Mesendoderm (in vitro differentiated cells): ENCODE measurements at regions not wholly inside any gene's neighbourhood (a gene's known extent, or its start where the extent isn't known, plus 50 kb on each side); places are given as distances from the start of the nearest gene placed in this dataset.
"Not testable (repeated sequence)": the region's sequence is repeated elsewhere in the genome, so short reads cannot be mapped to it uniquely, and the experiment has no call there.

Experiments used
- DNase-seq: peaks from one replicate; pipeline ENCODE4 v3.0.0; 2013
- H2AK5ac ChIP-seq: 2 replicates; pipeline ENCODE4 v1.6.1; 2013; ENCODE audit warnings: low read length, inconsistent platforms
- H2BK120ac ChIP-seq: 2 replicates; pipeline ENCODE4 v1.6.1; 2013; ENCODE audit warnings: low read depth, mild to moderate bottlenecking, low read length, moderate library complexity, mixed read lengths
- H2BK15ac ChIP-seq: replicated peaks from 2 replicates; pipeline ENCODE4 v1.6.1; 2013; ENCODE audit warnings: low read depth, mild to moderate bottlenecking, moderate library complexity
- H2BK5ac ChIP-seq: 2 replicates; pipeline ENCODE4 v1.6.1; 2013; ENCODE audit warnings: low read length, inconsistent platforms
- H3K18ac ChIP-seq: 2 replicates; pipeline ENCODE4 v1.6.1; 2013; ENCODE audit warnings: mild to moderate bottlenecking, low read length, mixed read lengths
- H3K23ac ChIP-seq: one replicate; pipeline ENCODE4 v1.6.1; 2013; ENCODE audit warnings: low read length
- H3K27ac ChIP-seq: 2 replicates; pipeline ENCODE4 v1.5.1; 2013; ENCODE audit warnings: low read depth, mild to moderate bottlenecking, inconsistent platforms, low read length, moderate library complexity
- H3K27me3 ChIP-seq: 2 replicates; pipeline ENCODE4 v1.6.1; 2013; ENCODE audit warnings: low read length, control low read depth, mild to moderate bottlenecking, inconsistent platforms; ENCODE audit not compliant: insufficient read depth, poor library complexity
- H3K36me3 ChIP-seq: 2 replicates; pipeline ENCODE4 v1.6.1; 2013; ENCODE audit warnings: low read length, inconsistent platforms; ENCODE audit not compliant: control insufficient read depth, insufficient read depth
- H3K4ac ChIP-seq: one replicate; pipeline ENCODE4 v1.6.1; 2013; ENCODE audit warnings: low read depth, mild to moderate bottlenecking, low read length, moderate library complexity
- H3K4me1 ChIP-seq: 2 replicates; pipeline ENCODE4 v1.6.1; 2013; ENCODE audit warnings: low read depth, low read length, inconsistent platforms; ENCODE audit not compliant: control insufficient read depth
- H3K4me2 ChIP-seq: 2 replicates; pipeline ENCODE4 v1.6.1; 2013; ENCODE audit warnings: low read length
- H3K4me3 ChIP-seq: 2 replicates; pipeline ENCODE4 v1.5.1; 2013; ENCODE audit warnings: mild to moderate bottlenecking, low read length
- H3K56ac ChIP-seq: one replicate; pipeline ENCODE4 v1.6.1; 2013; ENCODE audit warnings: low read length
- H3K79me1 ChIP-seq: 2 replicates; pipeline ENCODE4 v1.6.1; 2013; ENCODE audit warnings: low read length, inconsistent platforms
- H3K79me2 ChIP-seq: 2 replicates; pipeline ENCODE4 v1.6.1; 2013; ENCODE audit warnings: mild to moderate bottlenecking, low read length; ENCODE audit not compliant: control insufficient read depth, insufficient read depth
- H3K9ac ChIP-seq: 2 replicates; pipeline ENCODE4 v1.6.1; 2013; ENCODE audit warnings: low read length, inconsistent platforms
- H4K5ac ChIP-seq: one replicate; pipeline ENCODE4 v1.6.1; 2013; ENCODE audit warnings: low read length
- H4K8ac ChIP-seq: one replicate; pipeline ENCODE4 v1.6.1; 2013; ENCODE audit warnings: low read depth, mild to moderate bottlenecking, control low read depth, low read length, moderate library complexity
- WGBS: extraction: QIAGEN DNeasy Blood & Tissue Kit; methylation state at CpG from one replicate; pipeline ENCODE4 v1.1.7; 2013; ENCODE audit warnings: low lambda C conversion rate, missing lambda C conversion rate; ENCODE audit not compliant: insufficient coverage; ENCODE audit errors: extremely low coverage; 5-methylcytosine and 5-hydroxymethylcytosine counted together

DNA sequence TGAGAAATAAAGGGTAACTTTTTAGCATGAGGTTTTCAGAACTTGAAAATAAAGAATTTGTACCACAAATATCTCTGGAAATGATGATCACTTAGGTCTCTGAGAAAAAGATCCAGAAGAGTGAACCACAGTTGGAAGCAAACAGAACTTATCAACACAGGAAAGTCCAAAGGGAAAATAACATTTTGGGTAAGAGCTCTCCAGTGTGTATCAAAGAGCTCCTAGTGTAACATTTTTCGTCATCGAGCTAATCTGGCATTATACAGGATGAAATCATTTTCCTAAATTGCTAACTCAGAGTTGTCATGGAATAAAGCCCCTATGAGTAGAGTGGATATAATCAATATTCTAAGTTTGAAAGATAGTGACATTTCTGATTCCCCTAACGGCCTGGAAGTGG lies 104.0 kb downstream of the LMO4 start:
- Histone ChIP-seq H3K18ac (no peak overlapping the region), H3K27me3 (no peaks in the 10 kb centered on the region), H2AK5ac (no peak overlapping the region), H3K56ac (no peak overlapping the region), H2BK15ac (no peak overlapping the region), H4K8ac (no peak overlapping the region), H3K9ac (no peak overlapping the region), H3K36me3 (no peaks in the 10 kb centered on the region), H3K79me1 (no peaks in the 10 kb centered on the region), H3K4ac (no peak overlapping the region), H3K4me2 (no peak overlapping the region), H2BK5ac (no peak overlapping the region), H3K4me3 (no peak overlapping the region), H3K27ac (no peak overlapping the region), H3K79me2 (no peaks in the 10 kb centered on the region), H2BK120ac (no peak overlapping the region), H4K5ac (no peak overlapping the region), H3K23ac (no peak overlapping the region), H3K4me1 (peaks cover 1% of the 10 kb centered on the region)
- no peak for DNase-seq
- no CpG with 5 or more reads among the region's 3 CpGs for WGBS

DNA sequence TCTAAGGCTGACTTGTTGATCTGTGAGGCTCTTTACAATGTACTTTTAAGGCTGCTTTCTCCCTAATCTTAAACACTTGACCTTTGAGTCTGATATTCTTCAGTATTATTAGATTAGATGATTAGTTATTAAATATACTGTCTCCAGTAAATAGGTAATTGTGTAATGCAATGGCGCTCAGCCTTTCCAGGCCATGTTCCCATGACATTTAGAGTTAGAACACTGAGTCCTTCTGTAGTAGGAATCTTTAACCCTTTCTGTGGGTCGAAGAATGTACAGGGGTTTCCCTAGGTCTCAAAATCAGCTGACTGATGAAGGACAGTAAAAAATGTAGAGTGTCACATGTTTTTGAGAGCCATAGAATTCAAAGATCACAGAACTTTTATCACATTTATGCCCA lies 104.4 kb downstream of the LMO4 start:
- H3K18ac ChIP-seq, H2AK5ac ChIP-seq, H3K4me1 ChIP-seq, H3K4ac ChIP-seq, H3K36me3 ChIP-seq, H3K56ac ChIP-seq, H3K23ac ChIP-seq, H3K27me3 ChIP-seq, H3K4me2 ChIP-seq, H2BK15ac ChIP-seq, H3K79me1 ChIP-seq, H3K9ac ChIP-seq, H2BK120ac ChIP-seq, H3K4me3 ChIP-seq, DNase-seq, H4K8ac ChIP-seq, H2BK5ac ChIP-seq, H3K79me2 ChIP-seq, H3K27ac ChIP-seq, H4K5ac ChIP-seq: not testable (repeated sequence)
- WGBS, result no CpG with 5 or more reads among the region's 2 CpGs

DNA sequence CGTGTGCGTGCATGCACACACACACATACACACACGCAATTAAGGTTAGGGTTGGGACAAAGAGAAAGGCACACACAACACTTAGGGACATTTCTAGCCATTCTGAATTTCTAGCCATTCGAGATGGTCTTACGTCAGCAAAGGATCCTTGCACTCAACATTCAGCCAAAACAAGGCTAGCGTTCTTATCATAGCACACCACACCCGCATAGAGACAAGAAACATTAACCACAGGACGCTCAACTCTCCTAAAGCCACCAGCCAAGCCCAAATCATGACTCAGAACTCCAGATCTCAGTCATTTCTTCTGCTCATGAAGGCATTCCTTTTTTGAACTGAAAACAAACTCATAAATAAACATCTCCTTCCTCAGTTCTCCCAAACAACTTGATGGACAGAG lies 106.8 kb downstream of the LMO4 start:
- no peak overlapping the region for H2BK15ac ChIP-seq
- no peak overlapping the region for H2AK5ac ChIP-seq
- H3K56ac ChIP-seq, result no peak overlapping the region
- WGBS, result no CpG with 5 or more reads among the region's 8 CpGs
- H3K4me3 ChIP-seq, result no peak overlapping the region
- no peaks in the 10 kb centered on the region for H3K79me1 ChIP-seq
- H3K23ac ChIP-seq, result no peak overlapping the region
- H3K27me3 ChIP-seq, result no peaks in the 10 kb centered on the region
- H2BK120ac ChIP-seq, result no peak overlapping the region
- H3K79me2 ChIP-seq, result no peaks in the 10 kb centered on the region
- no peak overlapping the region for H3K4me2 ChIP-seq
- no peak overlapping the region for H2BK5ac ChIP-seq
- H4K8ac ChIP-seq, result no peak overlapping the region
- H3K18ac ChIP-seq, result no peak overlapping the region
- H3K36me3 ChIP-seq, result no peaks in the 10 kb centered on the region
- no peak overlapping the region for H3K9ac ChIP-seq
- H4K5ac ChIP-seq, result no peak overlapping the region
- H3K27ac ChIP-seq, result no peak overlapping the region
- no peak overlapping the region for H3K4ac ChIP-seq
- no peak for DNase-seq
- H3K4me1 ChIP-seq, result no peaks in the 10 kb centered on the region

DNA sequence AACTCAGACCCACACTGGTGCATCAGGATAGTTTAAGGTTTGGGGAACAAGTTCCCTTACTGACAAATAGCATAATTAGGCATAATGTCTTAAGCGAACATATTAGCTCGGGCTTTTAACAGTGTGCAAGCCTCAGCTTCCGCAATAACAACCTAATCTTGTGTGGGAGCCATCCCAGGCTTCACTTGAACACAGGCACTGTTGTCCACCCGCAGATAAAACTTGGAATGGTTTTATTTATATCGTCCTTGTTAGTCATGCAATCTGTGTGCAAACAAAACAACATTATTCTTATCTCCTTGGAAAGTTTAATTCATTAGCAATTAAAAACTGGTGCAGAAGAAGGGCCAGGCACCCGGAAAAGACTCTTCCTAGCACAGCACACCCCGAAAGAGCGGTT lies 107.4 kb downstream of the LMO4 start:
- not testable (repeated sequence) for H3K9ac ChIP-seq, H2BK15ac ChIP-seq, H2BK5ac ChIP-seq, H3K4me1 ChIP-seq, H3K18ac ChIP-seq, H3K23ac ChIP-seq, DNase-seq, H4K5ac ChIP-seq, H3K79me1 ChIP-seq, H3K56ac ChIP-seq, H4K8ac ChIP-seq, H2AK5ac ChIP-seq, H3K27me3 ChIP-seq, H3K36me3 ChIP-seq, H3K4me3 ChIP-seq, H3K27ac ChIP-seq, H2BK120ac ChIP-seq, H3K4ac ChIP-seq, H3K79me2 ChIP-seq, H3K4me2 ChIP-seq
- WGBS, result no CpG with 5 or more reads among the region's 8 CpGs

DNA sequence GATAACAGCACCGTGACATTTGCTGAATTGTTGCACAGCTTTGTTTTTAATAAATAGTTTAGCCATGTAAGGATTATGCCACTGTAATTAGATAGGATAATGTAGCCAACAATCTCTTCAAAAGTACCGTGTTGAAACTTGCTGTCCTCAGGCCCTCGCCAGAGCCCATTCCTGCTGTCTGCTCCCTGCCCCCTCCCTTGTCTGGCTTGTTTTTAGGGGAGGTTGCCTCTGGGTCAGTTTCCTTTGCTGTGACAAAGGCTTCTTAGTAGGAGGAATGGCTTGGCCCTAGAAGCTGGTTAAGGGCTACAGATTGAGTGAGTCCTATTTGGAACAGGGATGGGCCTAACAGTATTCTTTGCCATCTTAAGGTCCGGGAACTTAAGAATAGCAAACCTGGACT lies 107.9 kb downstream of the LMO4 start:
- Histone ChIP-seq H2BK5ac (no peak overlapping the region), H3K4me3 (no peak overlapping the region), H4K8ac (no peak overlapping the region), H3K9ac (no peak overlapping the region), H3K56ac (no peak overlapping the region), H2AK5ac (no peak overlapping the region), H3K4ac (no peak overlapping the region), H3K79me1 (no peaks in the 10 kb centered on the region), H4K5ac (no peak overlapping the region), H2BK120ac (no peak overlapping the region), H3K27me3 (no peaks in the 10 kb centered on the region), H3K36me3 (no peaks in the 10 kb centered on the region), H3K23ac (no peak overlapping the region), H3K79me2 (no peaks in the 10 kb centered on the region), H2BK15ac (no peak overlapping the region), H3K4me2 (no peak overlapping the region), H3K18ac (no peak overlapping the region), H3K27ac (no peak overlapping the region), H3K4me1 (no peaks in the 10 kb centered on the region)
- no peak for DNase-seq
- WGBS, result no CpG with 5 or more reads among the region's 4 CpGs

DNA sequence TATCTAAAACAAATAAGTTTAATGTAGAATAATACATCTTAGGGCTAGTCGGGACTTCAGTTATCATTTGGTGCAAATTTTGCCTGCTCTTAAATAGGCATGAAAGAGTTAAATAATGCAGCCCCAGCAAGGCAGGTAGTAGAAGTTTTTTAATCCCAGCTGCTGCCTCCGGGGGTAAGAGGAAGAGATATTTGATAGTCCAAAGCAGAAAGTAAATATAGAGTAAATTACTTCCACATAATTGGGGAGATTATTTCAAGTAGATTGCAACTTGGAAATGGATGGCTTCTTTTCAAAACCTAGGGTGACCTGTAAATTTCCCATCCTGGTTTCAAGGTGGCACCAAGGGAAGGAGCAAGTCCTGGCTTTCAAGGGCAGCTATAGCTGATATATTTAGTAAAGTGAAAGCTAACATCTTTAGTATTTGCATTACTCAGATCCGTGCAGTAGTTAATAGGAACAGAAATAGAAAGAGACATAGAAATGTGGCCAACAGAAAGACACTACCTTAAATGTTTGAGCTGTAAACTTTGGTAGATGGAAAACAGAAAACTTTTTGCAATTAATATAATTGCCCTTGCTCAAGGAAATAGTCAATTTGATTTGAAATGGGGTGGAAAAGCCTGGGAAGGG lies 109.1 kb downstream of the LMO4 start:
- no peak for DNase-seq
- Histone ChIP-seq H3K23ac (no peak overlapping the region), H4K5ac (no peak overlapping the region), H2BK120ac (no peak overlapping the region), H3K4me2 (no peak overlapping the region), H4K8ac (no peak overlapping the region), H3K4me3 (no peak overlapping the region), H2BK15ac (no peak overlapping the region), H3K27ac (no peak overlapping the region), H3K79me1 (no peaks in the 10 kb centered on the region), H3K56ac (no peak overlapping the region), H3K36me3 (no peaks in the 10 kb centered on the region), H3K79me2 (no peaks in the 10 kb centered on the region), H2AK5ac (no peak overlapping the region), H3K4me1 (no peaks in the 10 kb centered on the region), H3K4ac (no peak overlapping the region), H2BK5ac (no peak overlapping the region), H3K9ac (no peak overlapping the region), H3K18ac (no peak overlapping the region), H3K27me3 (no peaks in the 10 kb centered on the region)
- WGBS, result no CpG with 5 or more reads among the region's 3 CpGs
